GM21367 (cell line): ENCODE measurements at regions not wholly inside any gene's neighbourhood (a gene's known extent, or its start where the extent isn't known, plus 50 kb on each side); places are given as distances from the start of the nearest gene placed in this dataset.
"Not testable (repeated sequence)": the region's sequence is repeated elsewhere in the genome, so short reads cannot be mapped to it uniquely, and the experiment has no call there.

Experiments
- ATAC-seq: cut with Tn5 transposase; IDR thresholded peaks from one replicate; pipeline ENCODE4 v1.9.1; 2021; ENCODE audit not compliant: unreplicated experiment

DNA sequence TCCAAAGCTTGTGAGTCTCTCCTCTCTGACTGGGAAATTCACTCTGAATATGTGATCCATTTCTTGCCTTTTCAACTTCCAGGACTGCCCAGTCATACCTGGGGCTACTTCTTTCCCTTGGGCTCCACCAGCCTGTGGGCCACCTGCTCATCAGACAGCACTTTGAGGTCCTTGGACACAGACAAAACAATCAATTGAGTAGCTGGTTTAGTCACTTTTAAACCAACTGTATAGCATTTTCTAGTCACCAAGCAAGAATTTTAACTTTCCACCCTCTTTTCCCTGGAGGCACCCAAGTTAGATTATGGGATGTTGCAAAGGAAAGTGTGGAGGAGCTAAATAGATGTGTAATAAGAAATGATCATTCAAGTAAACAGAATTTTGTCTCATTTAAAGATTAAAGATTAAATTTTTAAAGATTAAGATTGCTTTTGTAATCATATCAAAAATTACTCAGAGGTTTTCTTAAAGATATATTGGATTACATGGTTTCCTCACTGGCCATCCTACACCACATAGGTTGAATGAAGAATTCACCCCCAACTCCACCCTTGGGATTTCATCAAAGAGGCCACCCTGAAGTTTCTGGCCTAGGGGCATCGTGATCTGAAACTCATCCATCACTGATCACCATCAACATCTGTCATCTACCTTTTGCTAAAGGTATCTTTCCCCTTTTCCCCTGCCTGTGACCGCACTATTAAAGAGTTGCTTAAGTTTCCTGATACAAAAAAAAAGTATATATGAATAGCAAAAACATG is 219.2 kb upstream of the NR5A2 start:
- no peak for ATAC-seq

- ATAC-seq, result no peak
Observed at GRCh38 chr1:199809311-199809710, 218.2 kb upstream of the NR5A2 start.

DNA sequence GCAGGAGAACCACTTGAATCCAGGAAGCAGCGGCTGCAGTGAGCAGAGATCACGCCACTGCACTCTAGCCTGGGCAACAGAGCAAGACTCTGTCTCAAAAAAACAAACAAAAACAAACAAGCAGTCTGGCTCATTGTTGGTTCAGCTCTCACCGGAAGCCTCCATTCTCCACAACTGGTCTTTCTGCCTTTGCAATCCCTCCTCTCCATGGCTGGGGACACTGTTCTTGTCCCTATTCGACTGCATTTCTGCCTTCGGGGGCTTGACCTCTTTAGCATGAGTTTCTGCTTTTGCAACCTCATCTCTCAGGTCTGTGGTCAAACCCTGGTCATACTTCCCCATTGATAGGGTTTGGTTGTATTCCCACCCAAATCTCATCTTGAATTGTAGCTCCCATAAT is 216.3 kb upstream of the NR5A2 start:
- ATAC-seq, result no peak

DNA sequence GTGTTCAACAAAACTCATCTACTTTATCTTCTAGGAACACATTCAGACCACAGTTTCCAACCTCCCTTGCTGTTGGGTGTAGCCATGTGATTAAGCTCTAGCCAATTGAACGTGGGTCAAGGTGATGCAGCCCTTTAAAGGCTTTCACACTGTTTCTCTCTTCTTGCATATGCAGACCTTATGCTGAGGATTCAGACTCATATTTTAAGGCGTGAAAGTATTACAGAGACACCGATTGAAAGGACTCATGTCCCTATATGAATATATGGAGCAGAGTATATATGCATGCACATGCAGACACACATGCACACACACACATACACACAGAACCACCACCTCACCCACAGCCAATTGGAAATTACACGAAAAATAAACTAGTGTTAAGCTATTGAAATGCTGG is 214.3 kb upstream of the NR5A2 start:
- no peak for ATAC-seq

GRCh38 chr1:199815947-199816346 is 211.6 kb upstream of the NR5A2 start:
- ATAC-seq, result no peak

DNA sequence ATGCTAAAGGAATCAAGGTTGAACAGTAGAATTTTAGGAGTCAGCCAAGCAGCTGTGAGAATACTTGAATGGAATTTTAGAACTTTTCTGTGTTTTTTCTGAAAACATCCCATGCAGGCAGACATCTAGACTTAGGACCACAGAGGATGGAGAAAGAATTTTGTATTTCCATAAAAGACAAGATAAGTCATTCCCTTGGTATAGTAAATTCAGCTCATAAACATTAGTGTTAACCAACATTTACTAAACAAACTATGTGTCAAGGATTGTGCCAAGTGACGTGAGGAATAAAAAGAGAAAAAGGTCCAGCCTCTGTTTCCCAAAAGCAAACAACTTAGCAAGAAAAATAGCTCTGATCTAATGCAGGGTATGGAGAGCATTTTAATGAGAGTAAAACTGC is 210.2 kb upstream of the NR5A2 start:
- no peak for ATAC-seq

DNA sequence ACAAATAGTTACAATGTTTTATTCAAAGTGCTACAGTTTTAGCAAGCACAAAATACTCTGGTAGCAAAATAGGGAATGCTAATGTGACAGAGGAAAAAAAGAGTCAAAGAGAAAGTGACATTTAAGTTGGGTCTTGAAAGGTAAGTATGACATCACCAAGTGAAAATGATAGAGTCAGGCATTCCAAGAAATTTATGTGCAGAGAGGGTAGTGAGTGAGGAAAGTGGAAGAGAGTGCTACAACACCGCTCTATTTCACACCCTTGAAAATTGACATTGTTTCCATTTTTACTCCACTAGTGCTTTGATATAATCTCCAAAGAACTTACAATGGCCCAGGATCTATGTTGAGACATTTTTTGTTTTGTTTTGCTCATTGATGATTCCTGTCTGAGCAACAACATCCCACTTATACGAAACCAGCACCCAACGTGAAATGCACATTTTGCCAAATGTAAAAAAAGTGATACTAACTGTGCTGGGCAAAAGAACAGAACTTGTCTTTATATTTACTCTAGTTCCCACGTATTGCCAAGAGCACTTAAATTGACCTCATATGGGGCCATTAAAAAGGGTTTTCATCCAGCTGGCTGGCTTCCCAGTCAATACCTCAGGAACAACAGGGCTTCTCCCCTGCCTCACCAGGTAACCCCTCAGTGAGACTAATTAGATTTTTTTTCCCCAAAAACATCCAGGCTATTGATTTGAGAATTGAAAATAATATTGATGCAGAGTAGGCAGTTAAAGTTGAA is 206.3 kb upstream of the NR5A2 start:
- ATAC-seq, result no peak

DNA sequence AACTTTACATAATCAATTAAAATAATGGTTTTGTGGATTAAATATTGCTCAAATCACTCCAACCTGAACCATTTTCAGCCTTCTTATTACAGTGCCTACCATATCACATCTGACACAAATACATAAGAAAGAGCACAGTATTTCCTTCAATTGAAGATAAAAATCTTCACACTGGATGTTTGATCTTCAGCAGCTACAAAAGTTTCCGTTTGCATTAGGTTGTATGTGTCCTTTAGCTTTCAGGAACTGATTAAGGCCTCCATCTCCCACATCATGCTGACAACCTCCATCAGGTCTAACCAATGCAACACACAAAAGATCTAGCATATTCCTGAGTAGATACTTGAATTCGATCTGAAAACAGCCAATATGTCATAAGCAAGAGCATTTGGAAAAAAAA is 195.1 kb upstream of the NR5A2 start:
- ATAC-seq, result no peak

DNA sequence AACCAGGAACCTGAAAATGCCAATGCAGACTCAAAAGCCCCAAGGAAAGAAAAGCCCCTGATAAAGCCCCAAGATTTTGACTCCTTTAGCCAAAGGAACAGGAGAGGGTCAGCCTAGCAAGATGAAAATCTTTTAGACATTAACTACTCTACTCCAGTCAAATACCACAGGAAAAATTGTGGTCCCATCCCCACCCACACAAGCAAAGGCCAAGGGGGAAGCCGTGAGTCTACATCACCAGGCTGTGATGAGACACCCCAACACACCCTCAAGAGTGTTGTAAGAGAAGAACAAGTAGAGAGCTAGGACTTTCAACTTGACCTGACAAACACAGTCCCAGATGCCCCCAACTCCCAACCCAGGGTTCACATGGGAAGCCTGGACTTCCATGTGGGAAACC is 192.8 kb upstream of the NR5A2 start:
- ATAC-seq, result no peak

DNA sequence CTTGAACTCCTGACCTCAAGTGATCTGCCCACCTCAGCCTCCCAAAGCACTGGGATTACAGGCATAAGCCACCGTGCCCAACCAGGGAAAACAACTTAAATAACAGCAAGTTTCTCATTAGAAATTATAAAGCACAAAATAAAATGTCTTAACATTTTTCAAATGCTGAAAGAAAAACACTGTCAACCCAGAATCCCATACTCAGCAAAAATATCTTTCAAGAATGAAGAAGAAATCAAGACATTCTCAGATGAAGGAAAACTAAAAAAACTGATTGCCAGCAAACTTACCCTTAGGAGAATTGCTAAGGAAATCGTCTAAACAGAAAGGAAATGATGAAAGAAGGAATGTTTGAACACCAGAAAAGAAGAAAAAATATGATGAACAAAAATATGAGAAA is 191.1 kb upstream of the NR5A2 start:
- ATAC-seq, result no peak

DNA sequence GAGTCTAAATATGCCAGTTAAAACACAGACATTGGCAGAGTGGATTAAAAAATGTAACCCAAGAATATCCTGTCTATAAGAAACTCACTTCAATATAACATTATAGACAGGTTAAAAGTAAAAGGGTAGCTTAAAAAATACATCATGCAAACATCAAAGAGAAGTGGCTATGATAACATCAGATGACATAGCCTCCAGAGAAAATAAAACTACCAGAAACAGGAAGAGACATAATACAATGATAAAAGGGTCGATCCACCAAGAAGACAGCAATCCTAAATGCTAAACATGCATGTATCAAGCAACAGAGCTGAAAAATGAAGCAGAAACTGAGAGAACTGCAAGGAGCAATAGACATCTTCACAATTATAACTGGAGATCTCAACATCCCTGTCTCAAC is 190.2 kb upstream of the NR5A2 start:
- no peak for ATAC-seq

GRCh38 chr1:199839608-199840007 is 187.9 kb upstream of the NR5A2 start:
- not testable (repeated sequence) for ATAC-seq

DNA sequence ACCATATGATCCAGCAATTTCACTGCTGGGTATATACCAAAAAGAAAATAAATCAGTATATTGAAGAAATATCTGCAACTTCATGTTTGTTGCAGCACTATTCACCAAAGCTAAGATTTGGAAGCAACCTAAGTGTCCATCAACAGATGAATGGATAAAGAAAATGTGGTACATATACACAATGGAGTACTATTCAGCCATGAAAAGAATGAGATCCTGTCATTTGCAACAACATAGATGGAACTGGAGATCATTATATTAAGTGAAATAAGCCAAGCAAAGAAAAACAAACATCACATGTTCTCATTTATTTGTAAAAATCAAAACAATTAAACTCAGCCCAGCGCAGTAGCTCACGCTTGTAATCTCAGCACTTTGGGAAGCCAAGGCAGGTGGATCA is 184.4 kb upstream of the NR5A2 start:
- ATAC-seq, result not testable (repeated sequence)

- no peak for ATAC-seq
Observed at GRCh38 chr1:199843861-199844260, 183.6 kb upstream of the NR5A2 start.

DNA sequence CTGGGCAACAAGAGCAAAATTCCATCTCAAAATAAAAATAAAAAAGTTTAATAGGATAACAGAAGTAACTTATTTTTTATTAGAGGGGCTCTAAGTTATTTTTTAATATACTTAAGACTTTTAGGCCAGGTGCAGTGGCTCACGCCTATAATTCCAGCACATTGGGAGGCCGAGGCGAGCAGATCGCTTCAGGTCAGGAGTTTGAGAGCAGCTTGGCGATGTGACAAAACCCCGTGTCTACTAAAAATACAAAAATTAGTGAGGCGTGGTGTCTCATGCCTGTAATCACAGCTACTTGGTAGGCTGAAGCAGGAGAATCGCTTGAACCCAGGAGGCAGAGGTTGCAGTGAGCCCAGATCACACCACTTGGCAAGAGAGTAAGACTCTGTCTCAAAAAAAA is 180.5 kb upstream of the NR5A2 start:
- ATAC-seq, result no peak

DNA sequence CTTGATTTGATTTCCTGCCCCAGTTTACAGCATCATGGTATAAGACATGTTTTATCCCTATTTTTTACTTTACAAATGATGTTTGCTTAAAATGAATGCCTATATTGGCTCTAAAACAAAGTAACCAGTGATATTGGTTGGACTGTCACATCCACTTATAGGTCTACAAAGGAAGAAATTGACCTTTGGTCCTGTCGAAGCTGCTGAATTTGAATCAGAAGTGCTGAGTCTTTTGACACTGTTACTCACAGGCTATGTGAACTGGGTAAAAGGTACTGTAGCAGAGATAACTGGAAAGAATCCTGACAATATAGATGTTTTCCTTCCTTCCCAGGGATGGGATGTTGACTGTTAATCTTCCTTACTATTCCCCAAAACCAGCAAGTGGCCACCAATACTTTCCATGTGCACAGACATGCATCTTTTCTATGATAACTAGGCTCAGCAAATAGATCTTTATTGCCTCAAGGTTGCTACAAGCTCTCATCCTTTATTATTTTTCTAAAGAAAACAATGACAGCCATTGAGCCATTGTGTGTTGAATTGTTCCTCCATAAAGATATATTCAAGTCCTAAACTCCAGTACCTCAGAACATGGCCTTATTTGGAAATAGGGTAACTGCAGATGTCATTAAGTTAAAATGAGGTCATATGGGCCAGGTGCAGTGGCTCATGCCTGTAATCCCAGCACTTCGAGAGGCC is 175.9 kb upstream of the NR5A2 start:
- ATAC-seq, result no peak

GRCh38 chr1:199854686-199855321 is 172.7 kb upstream of the NR5A2 start:
- ATAC-seq, result no peak

DNA sequence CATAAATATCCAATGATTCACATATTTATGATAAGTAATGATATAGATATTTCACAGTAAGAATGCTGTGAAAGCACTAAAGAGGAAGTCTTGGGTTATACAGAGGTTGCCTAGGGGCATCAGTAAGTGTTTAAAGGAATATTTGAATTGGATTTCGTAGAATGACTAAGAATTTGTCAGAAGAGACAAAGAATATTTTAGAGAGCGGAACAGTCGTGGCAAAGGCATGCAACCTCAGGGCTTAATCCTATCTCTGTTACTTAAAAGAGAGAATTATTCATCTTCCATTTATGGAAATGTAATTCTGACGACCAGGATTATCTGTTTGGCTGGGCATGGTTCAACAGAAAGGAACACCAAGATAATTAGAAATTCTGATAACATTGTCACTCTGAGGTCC is 171.9 kb upstream of the NR5A2 start:
- ATAC-seq, result no peak

- no peak for ATAC-seq
Observed at GRCh38 chr1:199856216-199856780, 171.2 kb upstream of the NR5A2 start.

- no peak for ATAC-seq
Observed at GRCh38 chr1:199857108-199857507, 170.4 kb upstream of the NR5A2 start.

- no peak for ATAC-seq
Observed at GRCh38 chr1:199857516-199857915, 170.0 kb upstream of the NR5A2 start.
